ACHN (cell line): ENCODE measurements at regions not wholly inside any gene's neighbourhood (a gene's known extent, or its start where the extent isn't known, plus 50 kb on each side); places are given as distances from the start of the nearest gene placed in this dataset.

Experiments
- DNase-seq: peaks from one replicate; pipeline ENCODE4 v3.0.0-alpha.2; 2015
- in situ Hi-C: cut with HindIII; loops from 2 replicates; pipeline ENCODE4 v1.10.0; 2017; ENCODE audit warnings: low sequenced_read_pairs, low pct_ligation_motif_present, low pct_unique_long_range_greater_than_20kb

DNA sequence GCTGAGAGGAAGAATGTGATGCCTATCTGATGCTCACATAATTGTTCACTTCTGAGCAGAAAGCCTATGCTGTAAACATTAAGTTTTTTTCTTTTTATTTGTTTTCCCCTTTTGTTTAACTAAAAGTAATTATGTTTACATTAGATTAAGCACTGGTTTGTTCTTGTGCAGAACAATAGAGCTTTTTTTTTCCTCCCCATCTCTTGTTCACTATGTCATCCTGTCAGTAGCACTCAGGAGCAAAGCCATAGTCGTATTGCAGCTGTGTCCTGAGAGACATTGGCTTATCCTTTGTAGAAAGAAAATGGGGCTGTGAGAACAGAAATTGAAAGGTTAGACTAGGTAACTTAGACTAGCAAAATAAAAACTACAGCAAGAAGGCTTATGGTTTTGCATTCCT is 301.8 kb upstream of the RAG2 start:
- in situ Hi-C loops = no loop called here
- DNase-seq = no peak

DNA sequence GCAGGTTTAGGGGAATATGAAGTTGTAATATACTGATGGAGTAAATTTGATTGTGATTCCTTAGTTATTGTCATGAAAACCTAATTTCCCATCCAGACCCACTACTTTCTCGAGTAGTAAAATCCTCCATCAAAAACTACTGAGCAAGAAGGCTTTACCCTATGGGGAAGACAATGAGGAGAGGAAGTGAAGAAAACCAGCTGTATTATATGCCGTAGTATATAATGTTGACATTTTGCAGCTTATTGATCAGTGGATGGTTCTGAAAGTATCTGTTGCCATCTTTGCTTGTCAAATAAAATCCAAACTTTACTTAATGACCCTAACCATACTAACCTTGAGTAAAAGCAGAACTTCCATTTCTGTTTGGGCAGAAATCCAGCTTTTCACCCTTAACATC is 292.8 kb upstream of the RAG2 start:
- DNase-seq = no peak
- in situ Hi-C loops = no loop called here

DNA sequence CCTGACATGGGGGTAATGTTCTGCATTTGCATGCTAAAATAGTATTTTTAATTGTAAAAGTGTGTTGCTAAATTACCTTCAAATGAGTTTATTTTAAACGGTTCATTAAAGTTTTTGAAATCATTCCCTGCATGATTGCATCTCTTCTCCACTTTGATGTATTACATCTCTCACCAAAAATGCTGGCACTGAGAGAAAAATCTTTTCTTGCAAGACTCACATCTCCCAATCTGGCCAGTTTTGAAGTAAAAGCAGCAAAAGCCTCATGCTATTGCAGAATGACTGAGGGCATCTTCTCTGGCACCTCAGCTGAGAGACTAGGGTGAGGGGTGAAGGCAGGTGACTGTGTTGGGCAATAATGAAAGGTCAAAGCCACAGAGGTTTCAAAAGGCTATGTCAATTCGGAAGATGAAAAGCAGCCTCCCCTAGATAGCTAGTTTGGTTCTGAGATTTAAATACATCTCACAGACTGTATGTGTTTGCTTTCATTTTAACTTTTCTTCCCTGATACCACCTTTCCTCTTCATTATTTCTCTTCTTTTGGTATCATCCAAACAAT is 292.2 kb upstream of the RAG2 start:
- in situ Hi-C loops = no loop called here
- DNase-seq = no peak

DNA sequence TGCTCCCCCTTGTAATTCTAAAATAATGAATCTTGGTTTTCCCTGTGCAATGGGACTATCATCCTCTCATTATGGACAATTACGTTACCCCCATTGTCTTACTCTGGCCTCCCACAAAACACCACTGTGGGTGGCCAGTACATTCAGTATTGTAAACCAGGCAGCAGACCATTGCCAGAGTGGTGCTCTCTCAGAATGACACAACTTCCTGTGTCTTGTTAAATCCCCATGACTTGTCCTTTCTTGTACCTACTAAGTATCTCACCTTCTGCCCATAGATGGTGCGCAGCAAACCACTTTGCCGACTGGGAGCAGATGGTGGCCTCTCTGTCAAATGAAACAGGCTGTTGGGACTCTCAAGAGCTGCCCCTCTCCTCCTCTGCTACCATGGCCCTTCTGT is 287.1 kb upstream of the RAG2 start:
- in situ Hi-C loops = no loop called here

DNA sequence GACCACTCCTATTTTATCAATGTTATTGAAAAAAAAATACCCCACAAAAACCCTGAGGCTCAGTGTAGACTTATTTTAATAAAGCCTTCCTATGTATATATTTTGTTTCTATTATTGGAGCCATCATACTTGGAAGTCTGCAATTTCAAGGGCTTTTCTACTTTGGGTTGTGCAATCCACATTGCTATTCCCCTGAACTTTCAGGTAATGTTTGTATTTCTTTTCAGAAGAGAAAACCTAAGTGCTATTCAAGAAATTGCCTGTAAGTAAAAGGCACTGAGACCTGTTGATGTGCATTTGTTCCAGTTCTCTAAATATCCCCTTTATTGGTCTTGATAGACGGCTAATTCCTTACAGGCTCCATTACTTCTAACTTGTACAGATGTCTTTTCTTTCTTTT is 280.7 kb upstream of the RAG2 start:
- in situ Hi-C loops = no loop called here
- DNase-seq = no peak

More for the DNA sequence above, 287.1 kb upstream of the RAG2 start:
- DNase-seq = no peak

DNA sequence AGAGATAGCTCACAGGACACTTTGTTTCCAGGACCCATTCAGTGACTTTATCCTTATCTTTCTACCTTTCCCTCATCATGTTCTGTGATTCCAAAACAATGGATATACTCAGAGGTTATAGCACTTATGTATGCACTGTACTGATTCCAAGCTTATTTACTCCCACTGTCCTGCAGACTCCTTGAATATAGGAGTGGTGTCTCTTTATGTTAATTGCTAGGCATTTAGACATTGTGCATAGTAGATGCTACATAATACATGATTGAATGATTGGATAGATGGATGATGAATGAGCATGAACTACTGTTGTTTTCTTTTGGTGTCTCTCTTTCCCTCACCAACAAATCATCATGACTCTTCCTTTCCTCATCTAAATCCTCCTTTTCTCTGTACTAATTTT is 279.1 kb upstream of the RAG2 start:
- in situ Hi-C loops = no loop called here
- DNase-seq = no peak

DNA sequence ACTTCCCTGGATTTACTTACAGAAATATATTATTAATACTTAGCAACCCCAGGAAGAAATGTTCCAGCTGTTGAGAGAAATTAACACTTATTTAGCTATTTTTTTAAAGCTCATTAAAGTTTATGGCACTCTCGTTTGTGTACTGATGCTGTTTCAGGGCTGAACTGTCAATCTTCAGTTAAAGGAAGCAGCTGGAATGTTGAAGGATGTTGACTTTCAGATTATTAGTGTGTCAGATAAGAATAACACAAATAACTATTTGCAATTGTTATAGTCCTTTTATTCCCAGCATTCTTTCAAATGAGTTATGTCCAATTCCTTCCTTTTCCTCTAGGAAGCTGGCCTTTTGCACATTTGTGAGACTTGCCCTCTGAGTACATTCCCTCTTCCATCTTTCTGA is 278.2 kb upstream of the RAG2 start:
- no peak for DNase-seq
- in situ Hi-C loops = no loop called here

DNA sequence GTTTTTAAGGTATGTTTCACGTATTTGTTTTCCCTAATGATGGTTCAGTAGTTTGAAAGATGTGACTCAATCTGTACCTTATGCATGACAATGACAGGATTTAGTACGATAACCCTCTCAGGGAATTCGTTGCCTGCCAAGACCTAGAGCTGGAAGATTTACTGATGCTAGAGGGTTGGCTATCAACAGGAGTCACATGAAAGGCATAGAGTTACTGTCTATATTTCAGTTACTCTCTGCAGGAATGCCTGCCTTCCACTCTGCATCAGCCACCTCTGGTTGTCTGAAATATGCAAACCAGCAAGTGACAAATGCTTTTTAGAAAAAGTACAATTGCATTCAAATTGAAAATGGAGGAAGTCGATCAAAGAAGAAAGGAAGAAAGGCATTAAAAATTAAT is 276.3 kb upstream of the RAG2 start:
- in situ Hi-C loops = no loop called here
- no peak for DNase-seq

DNA sequence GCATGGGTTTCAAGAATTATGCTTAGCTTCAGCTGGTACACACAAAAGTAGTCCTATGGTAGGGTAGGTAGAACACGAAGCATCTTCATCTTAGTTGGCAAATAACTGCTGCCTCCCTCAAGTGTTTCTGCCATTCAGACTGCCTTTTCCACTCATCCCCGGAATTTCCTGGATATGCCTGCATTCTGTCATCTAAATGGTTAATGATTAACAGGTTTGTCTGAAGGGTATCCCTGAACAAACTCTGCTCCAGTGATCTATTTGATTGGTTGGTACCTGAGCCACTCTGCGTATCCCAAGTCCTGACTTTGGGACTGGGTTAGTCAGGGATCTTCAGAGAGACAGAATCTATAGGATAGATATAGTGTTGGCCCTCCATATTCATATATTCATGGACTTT is 272.3 kb upstream of the RAG2 start:
- peak; percentile 2 for DNase-seq
- in situ Hi-C loops = no loop called here

DNA sequence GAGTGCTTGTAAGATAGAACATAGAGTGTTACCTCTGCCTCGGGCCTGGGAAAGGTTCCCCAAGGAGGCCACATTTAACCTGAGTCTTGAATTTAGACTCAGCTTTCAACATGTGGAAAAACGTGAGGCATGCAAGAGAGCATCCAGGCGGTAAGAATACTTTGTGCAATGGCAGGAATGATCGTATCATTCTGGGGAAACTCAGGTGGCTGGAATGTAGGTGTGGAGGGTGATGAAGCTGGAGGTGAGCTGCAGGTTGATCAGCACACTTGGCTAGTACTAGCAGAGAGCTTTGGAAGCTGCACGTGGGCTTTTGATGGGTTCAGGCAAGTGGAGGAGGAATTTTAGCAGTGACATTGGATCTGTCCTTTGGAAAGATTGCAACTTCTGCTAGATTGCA is 270.3 kb upstream of the RAG2 start:
- DNase-seq = no peak
- in situ Hi-C loops = no loop called here

DNA sequence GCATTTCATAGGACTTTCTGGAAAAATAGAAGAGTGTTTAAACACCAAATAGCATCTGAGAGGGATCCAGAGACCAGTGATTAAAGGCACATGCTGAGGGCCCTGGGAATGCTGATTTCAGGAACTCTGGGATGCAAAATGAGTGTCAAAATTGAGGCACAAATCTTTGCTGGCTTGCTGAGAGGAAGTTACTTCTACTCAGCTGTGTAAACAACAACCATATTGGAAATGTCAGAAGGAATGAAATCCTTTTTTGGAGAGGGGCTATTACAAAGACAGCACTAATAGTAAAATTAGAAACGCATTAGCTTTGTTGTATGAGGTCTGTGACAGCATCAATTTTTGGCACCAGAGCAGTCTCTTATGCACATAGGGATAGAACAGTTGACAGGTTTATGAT is 267.8 kb upstream of the RAG2 start:
- DNase-seq = no peak
- in situ Hi-C loops = no loop called here

DNA sequence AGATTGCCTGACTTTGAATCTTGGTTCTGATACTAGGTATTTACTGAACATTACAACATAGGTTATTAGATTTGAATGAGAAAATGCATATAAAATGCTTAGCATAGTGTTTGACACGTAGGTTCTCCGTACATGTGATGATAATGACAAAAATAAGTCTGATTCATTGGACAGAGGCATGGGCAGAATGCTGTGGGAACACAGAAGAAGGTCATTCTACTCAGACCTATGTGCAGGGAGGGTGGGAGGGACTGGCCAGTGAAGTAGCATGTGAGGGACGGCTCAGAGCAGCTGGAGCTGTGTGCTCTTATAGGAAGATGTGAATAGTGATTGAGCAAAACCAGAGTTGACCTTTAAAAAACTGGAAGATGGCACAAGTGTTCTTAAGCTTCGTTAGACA is 256.8 kb upstream of the RAG2 start:
- DNase-seq = no peak
- in situ Hi-C loops = no loop called here

DNA sequence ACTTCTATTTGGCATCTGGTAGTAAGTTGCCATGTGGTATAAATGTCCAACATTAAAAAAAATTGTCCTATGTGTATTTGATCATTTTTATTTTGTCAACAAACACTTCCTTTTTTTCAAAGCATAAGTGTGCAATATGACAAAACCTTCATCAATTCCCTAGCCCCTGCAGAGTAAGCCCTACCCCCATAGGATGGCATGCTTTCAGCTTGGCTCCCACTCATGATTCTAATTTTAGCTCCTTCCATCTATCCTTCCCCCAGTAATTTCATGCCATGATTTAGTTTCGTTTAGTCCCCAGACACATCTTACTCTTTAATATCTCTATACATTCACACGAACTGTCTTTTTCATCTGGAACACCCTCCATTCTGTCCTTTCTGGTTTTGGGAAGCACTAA is 250.6 kb upstream of the RAG2 start:
- in situ Hi-C loops = no loop called here
- DNase-seq = no peak

DNA sequence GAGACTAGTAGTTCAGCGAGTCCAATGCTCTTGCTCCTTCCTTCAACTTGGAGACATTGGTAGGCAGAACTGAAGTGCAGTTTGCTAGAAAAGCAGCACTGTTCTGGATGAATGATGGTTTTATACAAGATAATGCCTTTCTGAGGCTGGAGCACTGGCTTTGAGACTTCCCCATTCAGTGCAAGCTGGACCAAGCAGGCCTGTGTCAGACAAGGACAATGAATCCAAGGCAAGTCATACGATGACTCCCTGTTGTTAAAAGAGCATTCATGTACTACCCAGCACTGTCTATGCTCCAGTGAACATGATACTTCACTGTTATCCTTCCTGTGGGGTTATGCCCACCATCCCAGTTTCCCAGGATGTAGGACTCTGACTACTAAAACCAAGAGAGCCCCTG is 242.3 kb upstream of the RAG2 start:
- in situ Hi-C loops = no loop called here
- no peak for DNase-seq

DNA sequence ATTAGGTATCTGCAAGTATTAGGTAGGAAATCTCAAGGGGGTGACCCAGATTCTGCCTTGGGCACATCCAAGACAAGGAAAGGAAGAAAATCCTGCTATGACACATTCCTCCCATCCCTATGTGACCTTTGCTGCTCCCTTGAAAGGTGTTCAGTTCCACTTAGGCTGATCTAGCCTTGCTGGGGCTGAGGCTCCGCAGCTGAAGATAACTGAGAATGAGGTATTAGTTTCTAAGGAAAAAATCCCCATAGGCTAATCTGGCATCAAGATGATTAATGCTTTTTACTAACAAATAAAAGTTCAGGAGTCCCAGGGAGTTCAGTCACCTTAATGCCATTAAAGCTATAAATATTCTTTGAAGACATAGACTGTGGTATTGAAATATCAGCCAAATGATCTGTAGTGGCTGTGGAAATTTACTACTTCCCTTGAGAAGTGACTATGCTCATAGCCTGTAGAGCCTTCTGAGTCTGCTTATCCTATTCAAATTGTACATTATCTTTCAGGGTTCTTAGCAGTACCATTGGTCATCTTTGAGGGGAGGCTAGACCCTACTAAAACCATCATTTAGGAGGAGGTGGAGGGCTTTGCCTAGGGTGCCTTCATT is 239.9 kb upstream of the RAG2 start:
- in situ Hi-C loops = no loop called here
- DNase-seq = no peak

DNA sequence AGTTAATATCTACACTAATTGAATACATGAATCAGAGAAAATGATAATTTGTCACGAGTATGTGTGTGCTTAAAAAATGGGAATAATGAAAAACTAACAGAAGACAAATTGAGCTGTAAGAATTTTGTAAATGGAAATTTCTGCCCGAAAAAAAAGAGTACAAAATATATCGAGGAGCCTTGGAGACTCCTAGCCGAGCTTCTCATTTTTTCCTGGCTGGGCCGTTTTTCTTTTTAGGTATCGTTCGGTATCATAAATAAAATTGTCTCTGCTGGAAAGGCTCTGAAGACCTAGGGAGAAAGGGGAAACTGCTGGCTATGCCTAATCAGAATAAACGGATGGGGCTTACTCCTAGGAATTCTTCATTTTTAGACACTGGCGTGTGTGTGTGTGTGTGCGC is 227.2 kb upstream of the RAG2 start:
- in situ Hi-C loops = no loop called here
- no peak for DNase-seq

DNA sequence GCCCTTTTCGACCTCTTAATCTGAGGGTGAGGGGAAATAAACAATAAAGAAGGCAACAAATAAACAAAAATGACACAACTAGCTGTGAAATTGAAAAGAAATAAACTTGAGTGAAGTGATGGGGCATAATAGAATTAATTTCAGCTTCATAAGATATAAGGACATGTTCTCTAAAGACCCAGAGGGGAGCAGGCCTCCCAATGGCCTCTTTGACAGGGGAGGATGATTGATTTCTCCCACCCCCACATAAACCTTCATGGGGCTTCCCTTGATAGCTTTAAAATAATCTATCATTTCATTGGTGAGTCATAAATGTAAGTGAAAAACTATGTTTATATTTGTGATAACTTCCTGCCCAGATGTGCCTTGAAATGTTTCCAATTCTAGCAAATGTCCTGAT is 226.3 kb upstream of the RAG2 start:
- in situ Hi-C loops = no loop called here
- no peak for DNase-seq

DNA sequence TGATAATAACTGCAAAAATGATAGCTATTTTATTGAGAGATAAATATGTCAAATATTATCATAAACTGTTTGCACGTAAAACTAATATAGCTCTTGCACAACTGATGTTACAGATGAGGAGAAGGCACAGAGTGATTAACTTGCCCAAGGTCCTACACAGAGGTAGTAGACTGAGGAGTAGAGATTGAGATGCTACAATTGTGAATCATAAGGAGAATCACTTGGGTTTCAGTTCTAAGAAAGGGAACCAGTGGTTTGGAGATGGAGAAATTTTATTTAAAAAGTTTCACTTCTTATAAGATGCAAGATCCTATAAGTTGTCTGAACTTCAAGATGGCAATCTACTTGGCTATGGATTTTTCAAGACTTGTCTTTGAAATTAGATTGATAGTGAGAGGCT is 224.8 kb upstream of the RAG2 start:
- in situ Hi-C loops = no loop called here
- DNase-seq = no peak

DNA sequence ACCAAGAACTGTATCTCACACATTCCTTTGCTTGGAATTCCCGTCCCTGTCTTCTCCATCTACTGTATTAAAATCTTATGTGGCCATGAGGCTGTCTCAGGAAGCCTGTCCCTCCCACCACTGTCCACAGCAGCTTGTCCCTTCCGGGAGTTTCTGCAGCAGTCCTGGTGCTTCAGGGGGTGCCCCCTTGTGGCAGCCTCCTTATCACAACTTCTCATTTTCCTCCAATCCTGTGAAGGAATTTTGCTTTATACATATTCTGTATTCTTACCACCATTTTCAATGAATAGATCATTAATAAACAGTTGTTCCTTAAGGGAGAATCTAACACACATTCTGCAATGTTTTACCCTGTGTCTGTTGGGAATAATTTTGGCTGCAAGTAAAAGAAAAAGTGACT is 220.4 kb upstream of the RAG2 start:
- peak; percentile 28 for DNase-seq
- in situ Hi-C loops = no loop called here

DNA sequence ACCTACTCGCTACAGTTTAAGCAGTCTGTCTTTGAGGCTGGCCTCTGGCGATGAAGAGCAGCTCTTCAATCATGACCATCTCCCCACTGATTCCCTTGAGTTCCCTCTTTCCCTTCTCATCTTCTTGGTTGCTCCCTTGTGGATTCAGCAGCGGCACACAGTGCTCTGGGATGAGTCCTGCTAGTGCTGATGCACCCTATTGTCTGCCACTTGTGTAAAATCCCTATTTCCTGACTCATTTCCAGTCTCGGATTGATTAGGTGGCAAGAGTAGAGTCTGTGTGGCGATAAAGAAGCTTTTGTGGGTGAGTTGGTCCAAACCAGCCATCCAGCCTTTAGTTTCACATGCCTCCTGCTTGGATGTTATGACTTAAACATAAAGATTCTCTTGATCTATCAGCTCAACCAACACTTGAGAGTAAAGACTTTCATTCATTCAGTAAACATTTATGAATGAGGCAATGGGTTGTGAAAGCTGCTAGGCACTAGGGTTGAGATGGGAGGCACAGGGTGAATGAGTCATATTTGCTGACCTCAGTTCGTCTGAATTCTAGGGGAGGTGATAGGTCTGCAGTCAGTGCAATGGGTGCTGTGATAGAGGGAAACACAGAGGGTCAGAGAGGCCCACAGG is 219.4 kb upstream of the RAG2 start:
- in situ Hi-C loops = no loop called here
- DNase-seq = peak; percentile 14

DNA sequence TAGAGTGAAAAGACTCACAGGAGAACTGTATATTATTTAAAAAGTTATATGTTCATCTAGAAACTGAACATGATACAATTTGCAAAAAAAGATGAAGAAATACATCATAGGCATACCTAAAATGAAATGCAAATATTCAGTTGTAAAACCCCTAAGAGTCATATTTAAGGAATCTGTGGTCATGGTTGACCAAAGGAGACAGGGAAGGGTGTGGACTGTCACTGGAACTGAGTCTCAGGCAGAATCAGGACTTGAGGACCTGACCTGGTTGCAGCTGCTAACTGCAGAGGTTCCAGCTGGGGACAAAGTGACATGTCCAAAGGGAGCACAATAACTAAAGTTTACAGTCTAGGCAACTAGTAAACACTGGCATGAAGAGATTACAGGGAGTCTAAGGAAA is 211.3 kb upstream of the RAG2 start:
- in situ Hi-C loops = no loop called here
- no peak for DNase-seq
